Nephron progenitor cell (in vitro differentiated cells): ENCODE measurements at regions not wholly inside any gene's neighbourhood (a gene's known extent, or its start where the extent isn't known, plus 50 kb on each side); places are given as distances from the start of the nearest gene placed in this dataset.

Experiments used
- DNase-seq: peaks from one replicate; pipeline ENCODE4 v3.0.0; 2021
- H3K27ac Mint-ChIP-seq: 2 replicates; pipeline ENCODE4 v1.8.0; 2021; ENCODE audit warnings: mild to moderate bottlenecking, moderate library complexity, mixed read lengths
- H3K27me3 Mint-ChIP-seq: 2 replicates; pipeline ENCODE4 v1.8.0; 2021; ENCODE audit warnings: mild to moderate bottlenecking, low read depth, mixed read lengths; ENCODE audit not compliant: poor library complexity
- H3K36me3 Mint-ChIP-seq: 2 replicates; pipeline ENCODE4 v1.8.0; 2021; ENCODE audit warnings: low read depth, mixed read lengths
- H3K4me1 Mint-ChIP-seq: 2 replicates; pipeline ENCODE4 v1.8.0; 2021; ENCODE audit warnings: mixed read lengths
- H3K4me3 Mint-ChIP-seq: 2 replicates; pipeline ENCODE4 v1.8.0; 2021; ENCODE audit warnings: mild to moderate bottlenecking, moderate library complexity, mixed read lengths
- H3K9me3 Mint-ChIP-seq: 2 replicates; pipeline ENCODE4 v1.8.0; 2021; ENCODE audit warnings: mild to moderate bottlenecking, moderate library complexity, mixed read lengths
- CTCF ChIP-seq: fragments of 200-600 bp; sonication (generic); IDR thresholded peaks from 2 replicates; pipeline ENCODE4 v1.5.0; 2021; ENCODE audit warnings: antibody characterized with exemption

DNA sequence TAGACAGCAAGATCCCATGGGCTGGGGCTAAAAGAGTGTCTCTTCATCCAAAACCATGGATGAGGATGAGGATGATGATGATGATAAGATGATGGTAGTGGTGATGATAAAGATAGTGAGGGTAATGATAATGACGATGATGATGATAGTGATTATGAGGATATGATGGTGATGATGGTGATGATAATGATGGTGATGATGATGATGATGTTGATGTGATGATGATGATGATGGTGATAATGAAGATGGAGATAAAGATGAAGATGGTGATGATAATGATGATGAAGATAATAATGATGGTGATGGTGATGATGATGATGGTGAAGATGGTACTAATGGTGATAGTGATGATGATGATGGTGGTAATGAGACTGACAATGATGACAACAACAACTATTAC, 299.5 kb downstream of the NPIPA8 start:
- Mint-ChIP-seq H3K27me3 (peaks cover 9% of the 10 kb centered on the region), H3K4me3 (no peak overlapping the region), H3K4me1 (no peaks in the 10 kb centered on the region), H3K36me3 (no peaks in the 10 kb centered on the region), H3K27ac (no peak overlapping the region), H3K9me3 (no peaks in the 10 kb centered on the region)
- TF ChIP-seq CTCF, result no peak
- DNase-seq, result no peak

GRCh38 chr16:18024611-18025010, 311.9 kb downstream of the NPIPA8 start:
- Mint-ChIP-seq H3K4me3 (no peak overlapping the region), H3K4me1 (peaks cover 17% of the 10 kb centered on the region), H3K36me3 (no peaks in the 10 kb centered on the region), H3K27ac (no peak overlapping the region), H3K9me3 (no peaks in the 10 kb centered on the region), H3K27me3 (peaks cover 16% of the 10 kb centered on the region)
- no peak for DNase-seq
- no peak for TF ChIP-seq CTCF

GRCh38 chr16:18018376-18018775, 318.2 kb downstream of the NPIPA8 start:
- DNase-seq, result no peak
- H3K9me3 Mint-ChIP-seq, result no peaks in the 10 kb centered on the region
- no peak for TF ChIP-seq CTCF
- H3K4me3 Mint-ChIP-seq, result no peak overlapping the region
- no peaks in the 10 kb centered on the region for H3K36me3 Mint-ChIP-seq
- H3K27ac Mint-ChIP-seq, result peak overlapping the region; percentile 49
- H3K27me3 Mint-ChIP-seq, result peaks cover 13% of the 10 kb centered on the region
- H3K4me1 Mint-ChIP-seq, result peaks cover 24% of the 10 kb centered on the region

GRCh38 chr16:18013863-18014262, 322.7 kb downstream of the NPIPA8 start:
- H3K4me3 Mint-ChIP-seq, result no peak overlapping the region
- no peak for TF ChIP-seq CTCF
- peaks cover 2% of the 10 kb centered on the region for H3K9me3 Mint-ChIP-seq
- DNase-seq, result no peak
- H3K27ac Mint-ChIP-seq, result no peak overlapping the region
- H3K36me3 Mint-ChIP-seq, result no peaks in the 10 kb centered on the region
- peaks cover 11% of the 10 kb centered on the region for H3K27me3 Mint-ChIP-seq
- peaks cover 23% of the 10 kb centered on the region for H3K4me1 Mint-ChIP-seq

DNA sequence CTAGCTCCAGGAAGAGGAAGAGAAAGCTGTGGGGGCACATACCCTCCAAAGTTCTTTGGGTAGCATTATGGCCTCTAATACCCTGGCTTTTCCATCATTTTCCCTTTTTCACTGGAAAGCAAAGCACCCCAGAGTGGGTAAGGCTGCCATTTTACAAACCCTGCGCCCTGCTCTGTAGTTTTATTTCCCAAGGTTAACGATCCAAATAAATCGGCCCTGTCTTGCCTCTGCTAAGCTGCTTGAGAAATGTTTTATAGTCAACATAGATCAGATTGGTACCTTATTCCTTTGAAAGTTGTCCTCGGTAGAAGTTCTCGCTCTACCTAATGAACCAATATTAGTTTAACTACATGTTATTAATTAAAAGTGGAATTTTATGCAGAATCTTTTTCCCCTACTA, 328.2 kb downstream of the NPIPA8 start:
- Mint-ChIP-seq H3K27ac (no peak overlapping the region), H3K36me3 (no peaks in the 10 kb centered on the region), H3K9me3 (peaks cover 3% of the 10 kb centered on the region), H3K27me3 (peaks cover 11% of the 10 kb centered on the region), H3K4me3 (no peak overlapping the region), H3K4me1 (peaks cover 39% of the 10 kb centered on the region)
- no peak for DNase-seq
- TF ChIP-seq CTCF, result no peak

DNA sequence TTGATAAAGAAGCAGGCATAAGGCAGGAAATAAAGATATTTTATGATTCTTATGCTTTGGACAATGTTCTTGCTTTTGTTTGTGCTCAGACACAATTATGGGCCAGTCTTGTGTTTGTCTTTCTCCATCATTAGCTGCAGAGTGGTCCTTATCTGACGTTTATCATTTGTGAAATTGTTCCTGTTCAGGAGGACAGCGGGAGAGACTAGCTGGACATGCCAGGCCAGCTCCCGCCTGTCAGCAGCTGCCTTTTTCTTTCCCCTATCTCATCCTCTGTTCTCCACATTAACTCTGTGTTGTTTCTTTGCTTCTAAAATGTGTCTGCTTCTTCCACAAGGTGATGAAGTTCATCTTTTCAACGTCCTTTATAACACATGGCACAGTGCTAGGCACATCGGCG, 333.5 kb downstream of the NPIPA8 start:
- TF ChIP-seq CTCF, result no peak
- Mint-ChIP-seq H3K4me1 (peaks cover 34% of the 10 kb centered on the region), H3K27ac (no peak overlapping the region), H3K36me3 (no peaks in the 10 kb centered on the region), H3K4me3 (no peak overlapping the region), H3K27me3 (peaks cover 8% of the 10 kb centered on the region), H3K9me3 (no peaks in the 10 kb centered on the region)
- no peak for DNase-seq
